ENCODE measurements at regions not wholly inside any gene's neighbourhood (a gene's known extent, or its start where the extent isn't known, plus 50 kb on each side); places are given as distances from the start of the nearest gene placed in this dataset.

DNA sequence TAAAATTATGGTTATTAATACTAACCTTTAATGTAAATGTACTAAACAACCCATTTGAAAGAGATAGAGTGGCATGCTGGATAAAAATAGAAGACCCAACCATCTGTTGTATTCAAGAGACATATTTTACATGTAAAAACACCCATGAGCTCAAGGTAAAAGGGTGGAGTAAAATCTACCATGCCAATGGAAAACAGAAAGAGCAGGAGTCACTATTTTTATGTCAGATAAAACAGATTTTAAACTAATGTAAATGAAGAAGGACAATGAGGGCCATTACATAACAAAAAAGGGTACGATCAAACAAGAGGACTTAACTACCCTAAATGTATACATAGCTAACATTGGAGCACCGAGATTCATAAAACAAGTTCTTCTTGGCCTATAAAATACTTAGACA, 66.3 kb downstream of the ITM2A start:
- DNase-seq = no peak

DNA sequence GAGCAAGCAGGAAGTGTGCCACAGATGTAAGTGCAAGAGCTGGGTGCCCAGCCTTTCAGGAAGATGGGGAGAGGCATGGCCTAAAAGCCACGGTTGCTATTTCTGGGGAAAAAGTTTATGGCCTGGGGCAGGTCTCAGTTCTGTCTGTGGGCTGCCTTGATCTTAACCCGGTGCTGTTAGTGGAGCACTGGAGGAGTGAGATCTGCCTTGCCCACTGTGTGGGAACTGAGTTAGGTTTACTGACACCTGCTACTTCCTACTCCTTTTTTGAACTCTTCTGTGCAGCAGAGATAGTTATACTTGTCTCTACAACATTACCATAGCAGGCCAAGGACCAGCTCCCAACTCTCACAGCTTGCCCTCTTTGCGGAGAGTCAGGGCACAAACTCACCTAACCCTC, 76.5 kb downstream of the ITM2A start:
- no peak for DNase-seq

DNA sequence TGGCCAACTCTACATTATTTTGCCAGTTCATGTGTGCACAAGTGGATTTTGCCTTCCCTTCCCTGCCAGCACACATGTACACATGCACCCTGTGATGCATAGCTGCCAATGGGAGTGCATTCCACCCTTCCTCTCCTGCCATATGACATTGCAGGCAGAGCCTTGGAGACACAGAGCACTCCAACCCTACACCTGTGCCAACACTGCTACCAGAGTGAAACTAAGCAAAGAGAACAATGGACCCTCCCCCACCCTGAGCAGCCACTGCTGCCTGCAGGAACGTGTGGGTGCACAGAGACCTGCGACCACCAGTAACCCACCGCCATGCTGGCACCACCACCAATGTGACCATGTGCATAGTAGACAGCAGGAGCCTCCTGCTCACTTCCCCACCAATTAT, 78.4 kb downstream of the ITM2A start:
- DNase-seq = no peak

DNA sequence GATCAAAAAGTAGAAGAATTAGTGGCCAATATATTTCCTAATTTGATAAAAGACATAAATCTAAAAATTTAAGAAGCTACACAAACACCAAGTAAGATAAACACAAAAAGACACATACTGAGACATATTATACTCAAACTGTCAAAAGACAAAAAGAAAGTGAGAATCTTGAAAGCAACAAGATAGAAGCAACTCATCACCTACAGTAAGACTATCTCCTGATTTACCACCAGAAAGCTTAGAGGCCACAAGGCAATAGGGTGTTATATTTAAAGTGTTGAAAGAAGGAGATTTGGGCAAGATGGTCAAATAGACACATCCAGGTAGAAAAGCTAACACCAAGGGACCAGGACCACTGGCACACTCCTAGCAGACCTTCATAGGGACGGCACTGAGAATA, 79.4 kb downstream of the ITM2A start:
- DNase-seq = no peak

DNA sequence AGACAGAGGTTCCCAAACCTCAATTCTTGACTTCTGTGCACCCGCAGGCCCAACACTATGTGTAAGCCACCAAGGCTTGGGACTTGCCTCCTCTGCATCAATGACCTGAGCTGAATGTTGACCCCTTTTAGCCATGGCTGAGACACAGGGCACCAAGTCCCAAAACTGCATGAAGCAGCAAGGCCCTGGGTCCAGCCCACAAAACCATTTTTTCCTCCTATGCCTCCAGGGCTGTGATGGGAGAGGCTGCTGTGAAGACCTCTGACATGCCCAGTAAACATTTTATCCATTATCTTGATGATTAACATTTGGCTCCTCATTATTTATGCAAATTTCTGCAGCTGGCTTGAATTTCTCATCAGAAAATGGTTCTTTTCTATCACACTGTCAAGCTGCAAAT, 85.4 kb downstream of the ITM2A start:
- DNase-seq = no peak

DNA sequence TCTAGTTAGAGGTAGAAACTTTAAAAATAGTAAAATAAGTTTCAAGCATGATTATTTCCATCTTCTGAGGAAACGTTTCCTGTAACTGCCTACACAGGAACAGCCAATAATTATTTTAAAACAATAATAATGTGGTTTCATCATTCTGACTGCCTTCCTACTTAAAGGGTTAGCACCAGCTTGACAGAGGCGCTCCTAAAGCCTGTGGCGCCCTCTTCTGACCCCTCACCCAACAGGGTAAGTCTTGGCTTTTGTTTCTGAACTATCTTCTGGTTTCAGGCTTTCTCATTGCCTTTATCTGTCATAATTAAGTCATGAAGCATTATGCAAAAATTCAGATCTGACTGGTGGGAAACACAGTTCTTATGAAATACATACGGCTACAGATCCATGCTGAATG, 96.7 kb downstream of the ITM2A start:
- peak; percentile 56 for DNase-seq

DNA sequence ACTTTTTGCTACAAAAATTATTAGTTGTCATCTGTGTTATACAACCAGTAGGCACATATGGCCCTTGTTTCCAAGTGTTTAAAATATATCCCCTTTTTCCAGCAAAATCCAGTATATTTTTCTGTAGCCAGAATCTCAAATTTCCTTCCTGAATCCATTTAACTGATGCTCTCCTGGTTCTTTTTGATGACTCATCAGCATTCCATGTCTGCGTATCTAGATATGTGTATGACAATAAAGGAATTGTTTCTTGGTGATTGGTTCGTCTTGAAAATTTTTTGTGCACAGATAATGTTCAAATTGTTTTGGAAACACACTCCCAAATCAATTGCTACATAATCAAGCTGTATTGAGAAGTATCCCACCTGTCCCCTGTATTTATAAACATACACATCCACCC, 98.3 kb downstream of the ITM2A start:
- DNase-seq = no peak

DNA sequence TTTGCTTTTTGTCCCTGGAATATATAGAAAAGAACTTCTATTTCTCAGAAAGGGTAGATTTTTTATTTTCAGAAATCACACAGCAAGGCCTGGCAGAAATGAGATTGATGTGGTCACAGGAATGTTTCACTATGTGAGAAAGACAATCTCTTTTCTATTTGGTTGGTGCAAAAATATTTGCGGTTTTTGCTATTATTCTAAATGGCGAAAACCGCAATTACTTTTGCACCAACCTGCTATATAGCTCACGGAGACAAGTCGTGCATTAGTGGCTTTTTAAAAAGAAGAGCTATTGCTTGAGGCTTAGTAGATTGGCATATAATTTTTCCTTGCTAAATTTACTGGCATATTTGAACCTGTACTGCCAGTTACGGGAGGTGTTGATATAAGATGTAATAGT, 100.4 kb downstream of the ITM2A start:
- DNase-seq = no peak

DNA sequence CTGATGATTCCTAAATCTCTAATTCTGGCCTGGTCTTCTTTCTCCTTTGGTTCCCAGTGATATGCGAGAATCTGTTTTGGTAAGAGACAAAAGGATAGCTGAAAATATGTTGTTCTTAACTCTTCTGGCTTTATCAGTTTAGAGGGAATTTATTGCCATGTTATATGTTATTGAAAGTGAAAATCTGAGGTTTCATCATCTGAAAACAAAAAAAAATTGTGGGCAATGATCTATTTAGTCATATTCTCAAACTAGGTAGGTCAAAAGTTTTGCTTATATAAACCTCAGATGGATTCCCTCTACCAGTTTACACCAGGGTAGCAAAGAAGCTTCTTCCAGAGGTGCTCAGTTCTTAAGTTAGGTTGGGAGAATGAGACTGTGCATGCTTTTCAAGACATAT, 103.6 kb downstream of the ITM2A start:
- DNase-seq = no peak

DNA sequence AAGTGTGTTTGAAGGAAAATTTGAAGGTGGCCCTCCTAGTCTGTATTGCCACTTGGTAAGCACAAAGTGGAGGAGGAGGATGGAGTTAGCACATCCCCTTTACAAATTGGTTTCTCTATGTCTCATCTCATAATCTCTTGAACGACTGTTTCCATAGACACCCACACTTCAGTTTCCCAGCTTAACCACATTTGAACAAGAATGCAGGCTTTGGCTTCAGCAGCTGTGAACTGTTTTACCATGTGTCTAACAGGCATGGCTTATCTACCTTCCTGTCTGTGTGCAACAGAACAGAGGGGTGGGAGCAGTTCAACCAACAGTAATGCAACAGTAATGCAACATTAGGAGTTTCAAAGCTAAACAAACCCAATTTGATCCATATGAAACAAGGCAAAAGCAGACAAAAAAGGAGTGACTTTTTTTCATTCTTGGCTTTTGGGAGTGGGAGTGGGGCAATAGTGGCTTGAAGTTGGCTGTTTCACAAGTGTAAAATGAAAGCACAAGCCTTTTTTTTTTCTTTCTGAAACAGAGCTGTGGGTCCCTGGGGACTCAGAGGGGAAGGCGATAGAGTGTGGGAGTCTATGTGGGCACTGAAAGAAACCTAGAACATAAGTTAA, 108.0 kb downstream of the ITM2A start:
- DNase-seq = peak; percentile 7

DNA sequence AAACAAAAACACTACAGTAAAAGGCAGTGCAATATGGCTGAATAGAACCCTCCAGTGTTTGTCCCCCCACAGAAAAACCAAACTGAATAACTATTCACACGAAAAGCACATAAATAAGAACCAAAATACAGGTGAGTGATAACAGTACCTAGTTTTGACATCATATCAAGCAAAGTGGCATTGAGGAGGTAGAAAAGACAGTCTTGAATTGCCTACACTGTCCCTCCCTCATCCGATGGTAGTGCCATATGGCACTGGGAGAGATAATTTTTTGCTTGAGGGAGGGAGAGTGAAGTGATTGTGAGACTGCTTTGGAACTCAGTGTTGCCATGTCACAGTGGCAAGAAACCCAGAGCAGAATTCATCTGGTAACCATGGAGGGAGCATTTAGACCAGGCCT, 99.2 kb downstream of the GPR174 start:
- DNase-seq = no peak

DNA sequence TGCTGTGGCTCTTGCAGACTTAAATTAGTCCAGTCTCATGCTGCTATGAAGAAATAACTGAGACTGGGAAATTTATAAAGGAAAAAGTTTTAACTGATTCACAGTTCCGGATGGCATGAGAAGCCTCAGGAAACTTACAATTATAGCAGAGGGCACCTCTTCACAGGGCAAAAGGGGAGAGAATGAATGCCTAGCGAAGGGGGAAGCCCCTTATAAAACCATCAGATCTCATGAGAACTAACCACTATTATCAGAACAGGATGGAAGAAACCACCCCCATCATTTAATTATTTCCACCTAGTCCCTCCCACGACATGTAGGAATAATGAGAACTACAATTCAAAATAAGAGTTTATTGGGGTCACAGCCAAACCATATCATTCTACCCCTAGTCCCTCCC, 91.4 kb downstream of the GPR174 start:
- DNase-seq = no peak

DNA sequence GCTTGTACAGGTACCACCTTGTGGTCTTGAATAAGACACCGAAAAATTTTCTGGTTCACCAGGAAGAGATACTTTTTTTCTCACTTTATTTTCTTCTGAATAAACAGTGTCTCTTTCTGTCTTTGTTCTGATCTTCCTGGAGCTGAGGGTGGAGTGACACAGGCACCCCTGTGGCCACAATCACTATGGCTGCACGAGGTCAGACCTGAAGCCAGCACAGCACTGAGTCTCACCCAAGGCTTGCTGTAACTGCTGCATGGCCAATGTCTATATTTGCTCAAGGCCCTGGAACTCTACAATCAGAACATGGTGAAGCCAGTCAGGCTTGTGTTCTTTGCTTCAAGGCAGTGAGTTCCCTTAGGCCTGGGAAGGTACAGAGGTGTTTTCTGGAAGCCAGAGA, 87.2 kb downstream of the GPR174 start:
- no peak for DNase-seq
